AG09319 (cell line): ENCODE measurements at regions not wholly inside any gene's neighbourhood (a gene's known extent, or its start where the extent isn't known, plus 50 kb on each side); places are given as distances from the start of the nearest gene placed in this dataset.

Source experiments
- DNase-seq: peaks from one replicate; pipeline ENCODE4 v3.0.0-alpha.2; 2010; ENCODE audit warnings: low read depth; ENCODE audit errors: extremely low read depth
- CTCF ChIP-seq: IDR thresholded peaks from 2 replicates; pipeline ENCODE4 v1.5.1; 2011; ENCODE audit warnings: low read depth, mild to moderate bottlenecking, inconsistent platforms, low read length, moderate library complexity

- no peak for DNase-seq
- no peak for TF ChIP-seq CTCF
Measured at GRCh38 chr13:22447132-22447886, 733.5 kb upstream of the SGCG start.

GRCh38 chr13:22449251-22449650 lies 731.5 kb upstream of the SGCG start:
- TF ChIP-seq CTCF = no peak
- DNase-seq = no peak

- no peak for DNase-seq
- TF ChIP-seq CTCF = no peak
Measured at GRCh38 chr13:22451327-22451741, 729.4 kb upstream of the SGCG start.

- no peak for DNase-seq
- no peak for TF ChIP-seq CTCF
Measured at GRCh38 chr13:22454586-22454985, 726.2 kb upstream of the SGCG start.

- no peak for TF ChIP-seq CTCF
- DNase-seq = no peak
Measured at GRCh38 chr13:22455036-22455435, 725.7 kb upstream of the SGCG start.

GRCh38 chr13:22461854-22462490 lies 718.8 kb upstream of the SGCG start:
- TF ChIP-seq CTCF = no peak
- DNase-seq = no peak

- DNase-seq = no peak
- TF ChIP-seq CTCF = no peak
Measured at GRCh38 chr13:22463089-22463488, 717.7 kb upstream of the SGCG start.
